ENCODE measurements at regions not wholly inside any gene's neighbourhood (a gene's known extent, or its start where the extent isn't known, plus 50 kb on each side); places are given as distances from the start of the nearest gene placed in this dataset.

- TF ChIP-seq CTCF (IDR thresholded peaks at IDR 0.05; ENCODE audit: extremely low read depth in 1 of 2, insufficient read depth in 1 of 2, low read depth in 1 of 2, low read length in 2 of 2) (no peak), JUN (IDR thresholded peaks at IDR 0.05; ENCODE audit: borderline replicate concordance, insufficient read depth, insufficient read length, low read depth) (no peak), POLR2A (IDR thresholded peaks at IDR 0.05; ENCODE audit: low read depth, low read length) (no peak), MAX (IDR thresholded peaks at IDR 0.05; ENCODE audit: insufficient read depth, insufficient read length) (no peak), GATA2 (IDR thresholded peaks at IDR 0.05; ENCODE audit: insufficient read depth, insufficient read length, low read depth, low read length) (no peak), EZH2 (IDR thresholded peaks at IDR 0.05; ENCODE audit: borderline replicate concordance, low read depth, low read length, severe bottlenecking) (no peak), POLR2AphosphoS5 (IDR thresholded peaks at IDR 0.05; ENCODE audit: insufficient read depth, low read depth, low read length) (no peak), FOS (IDR thresholded peaks at IDR 0.05; ENCODE audit: borderline replicate concordance, insufficient read depth, low read length) (no peak), MYC (IDR thresholded peaks at IDR 0.05; ENCODE audit: low read depth, low read length) (no peak)
Observed at GRCh38 chr2:138282014-138282672, 219.4 kb upstream of the SPOPL start.

Data from endothelial cell of umbilical vein (primary cell).